Endodermal cell (in vitro differentiated cells): ENCODE measurements at regions not wholly inside any gene's neighbourhood (a gene's known extent, or its start where the extent isn't known, plus 50 kb on each side); places are given as distances from the start of the nearest gene placed in this dataset.

ENCODE experiments used
- DNase-seq: peaks from one replicate; pipeline ENCODE4 v3.0.0-alpha.2; 2017
- H3K27ac ChIP-seq: 2 replicates; pipeline ENCODE4 v1.5.1; 2013; ENCODE audit warnings: mild to moderate bottlenecking, low read depth, low read length, moderate library complexity
- H3K27me3 ChIP-seq: 2 replicates; pipeline ENCODE4 v1.6.1; 2013; ENCODE audit warnings: mild to moderate bottlenecking, low read length, moderate library complexity; ENCODE audit not compliant: insufficient read depth, control insufficient read depth, poor library complexity, severe bottlenecking
- H3K36me3 ChIP-seq: 2 replicates; pipeline ENCODE4 v1.7.0; 2013; ENCODE audit warnings: mild to moderate bottlenecking, low read length, moderate library complexity; ENCODE audit not compliant: control insufficient read depth, insufficient read depth
- H3K4me1 ChIP-seq: one replicate; pipeline ENCODE4 v1.7.0; 2013; ENCODE audit warnings: low read length; ENCODE audit not compliant: control insufficient read depth, insufficient read depth
- H3K4me3 ChIP-seq: 2 replicates; pipeline ENCODE4 v1.5.1; 2013; ENCODE audit warnings: mild to moderate bottlenecking, low read length, moderate library complexity
- H3K9ac ChIP-seq: 2 replicates; pipeline ENCODE4 v1.6.1; 2013; ENCODE audit warnings: mild to moderate bottlenecking, low read length, moderate library complexity; ENCODE audit not compliant: poor library complexity, severe bottlenecking; ENCODE audit errors: extremely low read depth
- H3K9me3 ChIP-seq: 2 replicates; pipeline ENCODE4 v1.6.1; 2013; ENCODE audit warnings: mild to moderate bottlenecking, low read length, moderate library complexity; ENCODE audit not compliant: control insufficient read depth
- H3K27ac Mint-ChIP-seq: 2 replicates; pipeline ENCODE4 v1.8.0; 2020; ENCODE audit warnings: mixed read lengths
- H3K27me3 Mint-ChIP-seq: 2 replicates; pipeline ENCODE4 v1.8.0; 2021; ENCODE audit warnings: mild to moderate bottlenecking, mixed read lengths; ENCODE audit not compliant: insufficient read depth
- H3K36me3 Mint-ChIP-seq: 2 replicates; pipeline ENCODE4 v1.8.0; 2020; ENCODE audit warnings: low read depth, mixed read lengths
- H3K4me1 Mint-ChIP-seq: 2 replicates; pipeline ENCODE4 v1.8.0; 2020; ENCODE audit warnings: mixed read lengths
- H3K4me3 Mint-ChIP-seq: 2 replicates; pipeline ENCODE4 v1.8.0; 2020; ENCODE audit warnings: mild to moderate bottlenecking, moderate library complexity, mixed read lengths
- H3K9me3 Mint-ChIP-seq: 2 replicates; pipeline ENCODE4 v1.8.0; 2020; ENCODE audit warnings: mild to moderate bottlenecking, mixed read lengths
- CTCF ChIP-seq: fragments of 200-600 bp; sonication (generic); conservative IDR thresholded peaks from 2 replicates; pipeline ENCODE4 v1.5.0; 2021; ENCODE audit warnings: antibody characterized with exemption, mild to moderate bottlenecking
- WGBS, 2 experiments: methylation state at CpG; one replicate each; pipeline versions ENCODE4 v1.1.5 to v1.1.7; 2013; ENCODE audit warnings: missing lambda C conversion rate in 2 of 2, mixed read lengths in 1 of 2; ENCODE audit not compliant: insufficient coverage in 1 of 2, insufficient read length in 1 of 2; 5-methylcytosine and 5-hydroxymethylcytosine counted together

GRCh38 chr3:104561324-104561723 is 805.4 kb upstream of the ALCAM start:
- Mint-ChIP-seq H3K4me3 (no peak overlapping the region), H3K27me3 (no peaks in the 10 kb centered on the region), H3K4me1 (peaks cover 2% of the 10 kb centered on the region), H3K9me3 (peaks cover 2% of the 10 kb centered on the region), H3K27ac (no peak overlapping the region), H3K36me3 (peaks cover 2% of the 10 kb centered on the region)
- Histone ChIP-seq H3K4me1 (no peaks in the 10 kb centered on the region), H3K9ac (no peak overlapping the region), H3K27ac (no peak overlapping the region), H3K27me3 (no peaks in the 10 kb centered on the region), H3K36me3 (no peaks in the 10 kb centered on the region), H3K4me3 (no peak overlapping the region), H3K9me3 (peaks cover 9% of the 10 kb centered on the region)
- WGBS, 2 experiments: 89 to 100% methylated on average over 1 of the region's 1 CpG
- no peak for DNase-seq
- TF ChIP-seq CTCF: no peak

GRCh38 chr3:104564045-104564643 is 802.6 kb upstream of the ALCAM start:
- 85 to 100% methylated on average over 1 to 4 of the region's 6 CpGs for WGBS, 2 experiments
- peak; percentile 85 for TF ChIP-seq CTCF
- DNase-seq: peak; percentile 83
- Histone ChIP-seq H3K9me3 (peaks cover 9% of the 10 kb centered on the region), H3K9ac (no peak overlapping the region), H3K27me3 (no peaks in the 10 kb centered on the region), H3K4me1 (no peaks in the 10 kb centered on the region), H3K4me3 (no peak overlapping the region), H3K36me3 (no peaks in the 10 kb centered on the region), H3K27ac (no peak overlapping the region)
- no peak overlapping the region for H3K27ac Mint-ChIP-seq
- no peak overlapping the region for H3K4me3 Mint-ChIP-seq
- H3K36me3 Mint-ChIP-seq: peaks cover 2% of the 10 kb centered on the region
- H3K4me1 Mint-ChIP-seq: no peaks in the 10 kb centered on the region
- H3K9me3 Mint-ChIP-seq: peaks cover 2% of the 10 kb centered on the region
- H3K27me3 Mint-ChIP-seq: no peaks in the 10 kb centered on the region

- Histone ChIP-seq H3K27ac (no peak overlapping the region), H3K9me3 (peaks cover 9% of the 10 kb centered on the region), H3K4me3 (no peak overlapping the region), H3K36me3 (no peaks in the 10 kb centered on the region), H3K27me3 (no peaks in the 10 kb centered on the region), H3K4me1 (no peaks in the 10 kb centered on the region), H3K9ac (no peak overlapping the region)
- no peaks in the 10 kb centered on the region for H3K27me3 Mint-ChIP-seq
- H3K4me3 Mint-ChIP-seq: no peak overlapping the region
- H3K9me3 Mint-ChIP-seq: peaks cover 2% of the 10 kb centered on the region
- TF ChIP-seq CTCF: no peak
- H3K4me1 Mint-ChIP-seq: no peaks in the 10 kb centered on the region
- no peak overlapping the region for H3K27ac Mint-ChIP-seq
- DNase-seq: no peak
- H3K36me3 Mint-ChIP-seq: peaks cover 2% of the 10 kb centered on the region
Observed at GRCh38 chr3:104566054-104566453, 800.7 kb upstream of the ALCAM start.
